ENCODE measurements at regions not wholly inside any gene's neighbourhood (a gene's known extent, or its start where the extent isn't known, plus 50 kb on each side); places are given as distances from the start of the nearest gene placed in this dataset.

DNA sequence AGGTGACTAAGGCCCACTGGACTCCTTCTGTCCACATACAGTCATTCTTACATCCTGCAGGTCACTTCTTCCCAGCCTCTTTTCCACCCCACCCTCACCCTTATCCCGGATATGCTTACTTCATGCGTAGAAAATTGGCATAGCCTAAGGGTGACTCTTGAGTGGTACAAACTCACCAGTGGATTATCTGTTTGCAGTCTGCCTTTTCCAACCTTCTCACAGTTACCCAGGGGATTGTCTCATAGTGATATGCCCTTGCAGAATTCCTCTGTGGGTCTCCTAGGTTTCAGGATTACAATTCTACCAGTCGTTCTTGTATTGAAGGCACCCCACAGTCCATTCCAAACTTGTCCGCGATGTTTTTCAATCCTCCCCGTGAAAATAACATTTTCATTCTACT, 752.9 kb upstream of the HS6ST1 start:
- Histone ChIP-seq H3K27ac (no peak overlapping the region), H3K4me1 (no peaks in the 10 kb centered on the region), H3K9me3 (no peaks in the 10 kb centered on the region), H3K27me3 (no peaks in the 10 kb centered on the region), H3K36me3 (no peaks in the 10 kb centered on the region), H3K4me3 (replicated peaks in 1 of 3) (no peak overlapping the region)
- intact Hi-C loops (cut with DNase I): no loop called here
- TF ChIP-seq CTCF (IDR thresholded peaks at IDR 0.05): no peak
- no peak for TF ChIP-seq POLR2A (IDR thresholded peaks at IDR 0.05)
- 92 to 93% methylated on average over 6 of the region's 6 CpGs for WGBS, 2 donors
- no peak for DNase-seq

- no peak overlapping the region for H3K4me3 ChIP-seq (replicated peaks in 1 of 3)
- intact Hi-C loops (cut with DNase I): no loop called here
- 89 to 95% methylated on average over 3 of the region's 3 CpGs for WGBS, 2 donors
- no peak for TF ChIP-seq POLR2A (IDR thresholded peaks at IDR 0.05)
- TF ChIP-seq CTCF (IDR thresholded peaks at IDR 0.05): no peak
- H3K9me3 ChIP-seq: no peaks in the 10 kb centered on the region
- no peak overlapping the region for H3K27ac ChIP-seq
- no peaks in the 10 kb centered on the region for H3K27me3 ChIP-seq
- no peak for DNase-seq
- H3K36me3 ChIP-seq: no peaks in the 10 kb centered on the region
- no peaks in the 10 kb centered on the region for H3K4me1 ChIP-seq
These were observed 755.7 kb upstream of the HS6ST1 start for GRCh38 chr2:129074298-129074920.

DNA sequence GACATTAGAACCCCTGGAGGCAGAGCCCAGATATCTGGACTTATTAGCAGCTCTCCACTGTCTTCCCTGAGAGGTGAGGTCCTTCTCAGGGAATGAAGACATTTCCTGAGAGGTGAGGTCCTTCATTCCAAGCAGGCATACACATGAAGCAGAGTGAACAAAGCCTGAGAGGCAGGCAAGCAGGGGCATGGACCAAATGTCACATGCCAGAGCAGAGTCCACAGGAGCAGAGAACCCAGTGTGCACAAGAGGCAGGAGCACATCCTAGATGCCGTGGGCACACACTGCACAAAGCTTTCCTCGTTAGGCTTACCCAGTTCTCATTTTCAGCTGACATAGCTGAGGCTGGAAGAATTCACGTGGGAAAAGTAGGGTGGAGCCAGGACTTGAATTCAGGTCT, 759.9 kb upstream of the HS6ST1 start:
- no peak overlapping the region for H3K27ac ChIP-seq
- intact Hi-C loops (cut with DNase I): no loop called here
- H3K9me3 ChIP-seq: no peaks in the 10 kb centered on the region
- no peaks in the 10 kb centered on the region for H3K36me3 ChIP-seq
- H3K4me1 ChIP-seq: no peaks in the 10 kb centered on the region
- TF ChIP-seq POLR2A (IDR thresholded peaks at IDR 0.05): no peak
- TF ChIP-seq CTCF (IDR thresholded peaks at IDR 0.05): no peak
- H3K27me3 ChIP-seq: no peaks in the 10 kb centered on the region
- H3K4me3 ChIP-seq (replicated peaks in 1 of 3): no peak overlapping the region
- DNase-seq: no peak
- 86 to 90% methylated on average over 3 of the region's 3 CpGs for WGBS, 2 donors

DNA sequence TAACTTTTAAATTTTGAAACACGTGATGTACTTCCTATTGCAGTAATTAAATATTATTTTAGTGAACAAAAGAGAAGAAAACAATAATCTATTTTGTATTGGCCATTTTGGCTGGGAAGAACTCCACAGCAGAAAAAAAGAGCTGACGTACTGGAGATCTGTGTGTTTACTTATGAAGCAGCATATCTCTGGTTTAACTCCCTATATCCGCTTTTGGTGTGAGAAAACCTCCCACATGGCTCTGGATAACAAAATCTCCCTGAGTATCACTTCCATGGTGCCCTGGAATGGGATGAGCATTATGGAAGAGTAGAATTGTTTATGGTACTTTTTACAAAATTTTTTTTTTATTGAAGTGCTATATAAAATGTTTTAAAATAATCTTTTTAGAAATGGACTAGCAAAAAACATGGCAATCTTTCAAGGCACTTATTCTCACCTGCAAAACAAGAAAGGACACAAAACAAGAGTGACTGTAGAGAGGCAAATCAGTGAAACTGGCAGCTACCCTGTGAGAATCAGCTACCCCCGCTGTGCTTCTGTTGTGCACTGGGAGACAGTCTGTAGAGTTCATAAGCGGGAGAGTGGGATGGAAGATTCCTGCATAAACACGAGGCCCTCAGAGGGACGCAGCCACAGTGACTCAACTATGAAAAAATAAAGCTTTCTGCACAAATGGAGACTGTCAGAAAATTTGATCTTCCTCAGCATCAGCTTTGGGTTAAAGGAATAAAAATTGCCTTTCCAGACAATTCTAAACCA, 762.2 kb upstream of the HS6ST1 start:
- no peaks in the 10 kb centered on the region for H3K9me3 ChIP-seq
- intact Hi-C loops (cut with DNase I): no loop called here
- H3K27ac ChIP-seq: no peak overlapping the region
- no peaks in the 10 kb centered on the region for H3K27me3 ChIP-seq
- no peak for TF ChIP-seq POLR2A (IDR thresholded peaks at IDR 0.05)
- TF ChIP-seq CTCF (IDR thresholded peaks at IDR 0.05): no peak
- WGBS, 2 donors: 73 to 75% methylated on average over 7 of the region's 7 CpGs
- no peaks in the 10 kb centered on the region for H3K4me1 ChIP-seq
- no peak overlapping the region for H3K4me3 ChIP-seq (replicated peaks in 1 of 3)
- no peak for DNase-seq
- no peaks in the 10 kb centered on the region for H3K36me3 ChIP-seq

DNA sequence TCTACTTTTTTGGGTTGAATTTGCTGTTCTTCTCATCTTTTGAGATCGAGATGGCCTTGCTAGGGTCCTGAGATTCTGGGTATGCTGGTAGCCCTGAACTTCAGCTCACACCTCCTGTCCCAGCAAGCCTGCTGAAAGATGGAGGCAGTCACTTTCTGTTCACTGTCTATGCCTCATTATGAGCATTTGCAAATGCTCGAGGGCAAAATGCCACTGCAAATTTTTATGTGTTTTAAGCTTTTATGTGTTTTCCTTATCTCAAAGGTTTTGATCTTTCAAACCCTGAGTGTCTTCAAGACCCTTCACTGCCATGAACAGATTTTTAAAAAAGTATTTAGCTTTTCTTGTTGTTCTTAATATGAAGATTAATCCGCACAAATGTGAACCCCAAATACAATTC, 766.7 kb upstream of the HS6ST1 start:
- no peak overlapping the region for H3K4me3 ChIP-seq (replicated peaks in 1 of 3)
- 94 to 98% methylated on average over 3 of the region's 3 CpGs for WGBS, 2 donors
- TF ChIP-seq CTCF (IDR thresholded peaks at IDR 0.05) (no peak), POLR2A (IDR thresholded peaks at IDR 0.05) (no peak)
- H3K36me3 ChIP-seq: no peaks in the 10 kb centered on the region
- H3K27me3 ChIP-seq: no peaks in the 10 kb centered on the region
- no peaks in the 10 kb centered on the region for H3K9me3 ChIP-seq
- H3K27ac ChIP-seq: no peak overlapping the region
- H3K4me1 ChIP-seq: no peaks in the 10 kb centered on the region
- no peak for DNase-seq
- intact Hi-C loops (cut with DNase I): no loop called here

Data from thyroid gland (tissue), 4 donors.